ENCODE measurements at regions not wholly inside any gene's neighbourhood (a gene's known extent, or its start where the extent isn't known, plus 50 kb on each side); places are given as distances from the start of the nearest gene placed in this dataset.

DNA sequence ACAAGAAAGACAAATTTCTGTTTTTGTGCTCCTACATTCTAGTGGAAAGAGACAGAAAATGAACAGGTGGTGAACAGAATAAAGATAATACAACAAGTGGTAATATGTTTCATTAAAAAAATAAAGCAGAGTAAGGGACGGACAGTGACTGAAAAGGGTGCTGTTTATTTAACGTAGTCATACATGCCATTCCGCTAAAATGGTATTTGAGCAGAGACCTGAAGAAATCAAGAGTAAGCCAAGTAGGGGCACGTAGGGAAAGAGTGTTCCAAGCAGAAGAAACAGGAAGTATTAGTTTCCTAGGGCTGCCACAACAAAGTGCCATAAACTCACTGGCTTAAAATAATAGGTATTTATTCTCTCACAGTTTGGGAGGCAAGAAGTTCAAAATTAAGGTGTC, 65.6 kb upstream of the KCTD3 start:
- BruUV-seq (replicated peaks) = no TSS peak
- CTCF ChIA-PET (ENCODE audit: low intra/inter-chr PET ratio) = no interaction called here
- FAIRE-seq (no peak), DNase-seq (ENCODE audit: extremely low read depth in 1 of 4, low spot score in 3 of 4) (no peak), ATAC-seq (no peak)
- H3K4me2 ChIP-seq (ENCODE audit: insufficient read depth, low read length) = no peak overlapping the region
- in situ Hi-C loops (cut with MboI) = no loop called here
- H3K79me2 ChIP-seq (ENCODE audit: control insufficient read depth, insufficient read depth, low read length) = no peaks in the 10 kb centered on the region
- H3K27ac ChIP-seq (ENCODE audit: extremely low read depth, low read depth, low read length) = no peak overlapping the region
- H3K9ac ChIP-seq (ENCODE audit: insufficient read depth in 1 of 2, low read depth in 2 of 2, low read length in 2 of 2) = no peak overlapping the region
- H3K36me3 ChIP-seq (ENCODE audit: control insufficient read depth, insufficient read depth, low read length) = no peaks in the 10 kb centered on the region
- no peaks in the 10 kb centered on the region for H4K20me1 ChIP-seq (replicated peaks; ENCODE audit: control insufficient read depth, insufficient read depth, low read length)
- H2AFZ ChIP-seq (ENCODE audit: low read depth, low read length) = no peak overlapping the region
- no peaks in the 10 kb centered on the region for H3K9me3 ChIP-seq (replicated peaks; ENCODE audit: control insufficient read depth, insufficient read depth, low read depth, low read length)
- H3K27me3 ChIP-seq (ENCODE audit: control insufficient read depth in 2 of 2, insufficient read depth in 2 of 2, low read length in 2 of 2) = no peaks in the 10 kb centered on the region
- intact Hi-C loops (cut with micrococcal nuclease) = no loop called here
- H3K9me1 ChIP-seq (ENCODE audit: control insufficient read depth, insufficient read depth, low read length) = no peaks in the 10 kb centered on the region
- H3K4me1 ChIP-seq (replicated peaks in 1 of 2; ENCODE audit: control insufficient read depth in 2 of 2, insufficient read depth in 2 of 2, low read length in 2 of 2) = no peaks in the 10 kb centered on the region
- WGBS (ENCODE audit: insufficient coverage, low coverage, missing lambda C conversion rate) = 5% methylated on average over 4 of the region's 4 CpGs
- POLR2A ChIA-PET = no interaction called here
- TF ChIP-seq TEAD4 (IDR thresholded peaks at IDR 0.05; ENCODE audit: low read length) = no peak
- no peak for TF ChIP-seq TEAD4 (CRISPR knock-in tag; IDR thresholded peaks at IDR 0.05; ENCODE audit: borderline replicate concordance)
- TF ChIP-seq NCOA2 (IDR thresholded peaks at IDR 0.05; ENCODE audit: partially characterized antibody in 2 of 2) = no peak
- no peak for TF ChIP-seq WHSC1 (IDR thresholded peaks at IDR 0.05; ENCODE audit: low read length)
- TF ChIP-seq, protein P1, sequence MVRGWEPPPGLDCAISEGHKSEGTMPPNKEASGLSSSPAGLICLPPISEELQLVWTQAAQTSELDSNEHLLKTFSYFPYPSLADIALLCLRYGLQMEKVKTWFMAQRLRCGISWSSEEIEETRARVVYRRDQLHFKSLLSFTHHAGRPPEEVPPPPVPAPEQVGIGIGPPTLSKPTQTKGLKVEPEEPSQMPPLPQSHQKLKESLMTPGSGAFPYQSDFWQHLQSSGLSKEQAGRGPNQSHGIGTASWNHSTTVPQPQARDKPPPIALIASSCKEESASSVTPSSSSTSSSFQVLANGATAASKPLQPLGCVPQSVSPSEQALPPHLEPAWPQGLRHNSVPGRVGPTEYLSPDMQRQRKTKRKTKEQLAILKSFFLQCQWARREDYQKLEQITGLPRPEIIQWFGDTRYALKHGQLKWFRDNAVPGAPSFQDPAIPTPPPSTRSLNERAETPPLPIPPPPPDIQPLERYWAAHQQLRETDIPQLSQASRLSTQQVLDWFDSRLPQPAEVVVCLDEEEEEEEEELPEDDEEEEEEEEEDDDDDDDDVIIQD (CRISPR knock-in tag; IDR thresholded peaks at IDR 0.05) = no peak
- no peak overlapping the region for H3K4me3 ChIP-seq

DNA sequence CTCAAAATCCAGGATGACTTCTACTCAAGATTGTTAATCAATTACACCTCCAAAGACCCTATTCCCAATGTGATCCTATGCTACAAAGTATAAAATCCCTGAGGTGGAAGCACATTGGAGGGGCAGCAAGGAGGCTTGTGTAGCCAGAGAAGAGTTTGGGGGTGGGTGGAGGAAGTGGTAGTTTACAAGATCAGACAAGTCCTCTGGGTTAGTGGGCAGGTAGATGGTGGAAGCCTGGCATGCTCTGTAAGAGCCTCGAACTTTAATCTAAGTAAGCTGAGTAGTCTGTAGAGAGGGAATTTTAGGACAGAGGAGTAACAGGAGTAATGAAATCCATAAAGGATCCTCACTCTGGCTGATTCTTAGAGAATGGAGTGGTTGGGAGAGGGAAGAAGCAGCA, 65.0 kb upstream of the KCTD3 start:
- intact Hi-C loops (cut with micrococcal nuclease) (no loop called here), in situ Hi-C loops (cut with MboI) (no loop called here)
- Histone ChIP-seq H3K9me1 (ENCODE audit: control insufficient read depth, insufficient read depth, low read length) (no peaks in the 10 kb centered on the region), H4K20me1 (replicated peaks; ENCODE audit: control insufficient read depth, insufficient read depth, low read length) (no peaks in the 10 kb centered on the region), H3K79me2 (ENCODE audit: control insufficient read depth, insufficient read depth, low read length) (no peaks in the 10 kb centered on the region), H3K9ac (ENCODE audit: insufficient read depth in 1 of 2, low read depth in 2 of 2, low read length in 2 of 2) (no peak overlapping the region), H3K27me3 (ENCODE audit: control insufficient read depth in 2 of 2, insufficient read depth in 2 of 2, low read length in 2 of 2) (no peaks in the 10 kb centered on the region), H3K4me3 (no peak overlapping the region), H3K27ac (ENCODE audit: extremely low read depth, low read depth, low read length) (no peak overlapping the region), H3K4me1 (replicated peaks in 1 of 2; ENCODE audit: control insufficient read depth in 2 of 2, insufficient read depth in 2 of 2, low read length in 2 of 2) (no peaks in the 10 kb centered on the region), H3K4me2 (ENCODE audit: insufficient read depth, low read length) (no peak overlapping the region), H3K36me3 (ENCODE audit: control insufficient read depth, insufficient read depth, low read length) (no peaks in the 10 kb centered on the region), H2AFZ (ENCODE audit: low read depth, low read length) (no peak overlapping the region), H3K9me3 (replicated peaks; ENCODE audit: control insufficient read depth, insufficient read depth, low read depth, low read length) (no peaks in the 10 kb centered on the region)
- FAIRE-seq (no peak), ATAC-seq (no peak), DNase-seq (ENCODE audit: extremely low read depth in 1 of 4, low spot score in 3 of 4) (no peak)
- CTCF ChIA-PET (ENCODE audit: low intra/inter-chr PET ratio) = no interaction called here
- WGBS (ENCODE audit: insufficient coverage, low coverage, missing lambda C conversion rate) = 0% methylated on average over 1 of the region's 1 CpG
- POLR2A ChIA-PET = no interaction called here
- no TSS peak for BruUV-seq (replicated peaks)
- TF ChIP-seq FOS (IDR thresholded peaks at IDR 0.05; ENCODE audit: extremely low read depth, insufficient read length) (no peak), RBM39 (optimal IDR thresholded peaks at IDR 0.05; ENCODE audit: low read depth, low read length) (no peak), ZNF76 (CRISPR knock-in tag; IDR thresholded peaks at IDR 0.05; ENCODE audit: borderline replicate concordance) (no peak), ZNF764 (CRISPR knock-in tag; IDR thresholded peaks at IDR 0.05; ENCODE audit: low read depth) (no peak), ZNF780A (CRISPR knock-in tag; IDR thresholded peaks at IDR 0.05) (no peak), PTRF (tag; IDR thresholded peaks at IDR 0.05) (no peak)
- TF ChIP-seq, protein P2, sequence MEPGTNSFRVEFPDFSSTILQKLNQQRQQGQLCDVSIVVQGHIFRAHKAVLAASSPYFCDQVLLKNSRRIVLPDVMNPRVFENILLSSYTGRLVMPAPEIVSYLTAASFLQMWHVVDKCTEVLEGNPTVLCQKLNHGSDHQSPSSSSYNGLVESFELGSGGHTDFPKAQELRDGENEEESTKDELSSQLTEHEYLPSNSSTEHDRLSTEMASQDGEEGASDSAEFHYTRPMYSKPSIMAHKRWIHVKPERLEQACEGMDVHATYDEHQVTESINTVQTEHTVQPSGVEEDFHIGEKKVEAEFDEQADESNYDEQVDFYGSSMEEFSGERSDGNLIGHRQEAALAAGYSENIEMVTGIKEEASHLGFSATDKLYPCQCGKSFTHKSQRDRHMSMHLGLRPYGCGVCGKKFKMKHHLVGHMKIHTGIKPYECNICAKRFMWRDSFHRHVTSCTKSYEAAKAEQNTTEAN (CRISPR knock-in tag; IDR thresholded peaks at IDR 0.05) = no peak
